ENCODE measurements at regions not wholly inside any gene's neighbourhood (a gene's known extent, or its start where the extent isn't known, plus 50 kb on each side); places are given as distances from the start of the nearest gene placed in this dataset.

- no peaks in the 10 kb centered on the region for H3K4me1 ChIP-seq (ENCODE audit: control insufficient read depth in 1 of 2, insufficient read depth in 2 of 2, low read length in 2 of 2)
- no peak overlapping the region for H2BK5ac ChIP-seq (ENCODE audit: low read depth, low read length, poor library complexity)
- no peak for DNase-seq
- no peak overlapping the region for H2AK5ac ChIP-seq (ENCODE audit: low read length)
- H4K91ac ChIP-seq (ENCODE audit: low read depth, low read length), result no peak overlapping the region
- H3K18ac ChIP-seq (ENCODE audit: low read length), result no peak overlapping the region
- H3K4me3 ChIP-seq (ENCODE audit: low read depth, low read length), result no peak overlapping the region
- no peaks in the 10 kb centered on the region for H3K27me3 ChIP-seq (ENCODE audit: insufficient read depth, low read length)
- peaks cover 2% of the 10 kb centered on the region for H3K9me3 ChIP-seq (ENCODE audit: insufficient read depth, low read depth, low read length)
- H3K79me1 ChIP-seq (ENCODE audit: low read length), result no peaks in the 10 kb centered on the region
- H4K8ac ChIP-seq (ENCODE audit: low read depth, low read length), result no peak overlapping the region
- no peak overlapping the region for H4K12ac ChIP-seq (ENCODE audit: low read depth, low read length)
- no peak overlapping the region for H2BK12ac ChIP-seq (ENCODE audit: low read length)
- H3K4me2 ChIP-seq (ENCODE audit: low read length), result no peak overlapping the region
- H3K14ac ChIP-seq (ENCODE audit: low read length), result no peak overlapping the region
- H3K23ac ChIP-seq (ENCODE audit: low read length), result no peak overlapping the region
- no peak overlapping the region for H3K4ac ChIP-seq (ENCODE audit: low read depth, low read length)
- no peak overlapping the region for H3K9ac ChIP-seq (ENCODE audit: low read length)
- no peaks in the 10 kb centered on the region for H3K79me2 ChIP-seq (ENCODE audit: control insufficient read depth, insufficient read depth, low read length, poor library complexity)
- H3K27ac ChIP-seq (ENCODE audit: low read depth, low read length), result no peak overlapping the region
- WGBS (ENCODE audit: extremely low coverage, insufficient coverage, insufficient read length), result no CpG with 5 or more reads among the region's 2 CpGs
- no peak overlapping the region for H2BK120ac ChIP-seq (ENCODE audit: insufficient read depth, low read length, poor library complexity)
- no peaks in the 10 kb centered on the region for H3K36me3 ChIP-seq (ENCODE audit: control insufficient read depth in 1 of 2, insufficient read depth in 2 of 2, low read length in 2 of 2)
- H2AFZ ChIP-seq (ENCODE audit: insufficient read depth, low read length, poor library complexity), result no peak overlapping the region
These were observed 93.7 kb upstream of the SGCG start for GRCh38 chr13:23086968-23087623.

DNA sequence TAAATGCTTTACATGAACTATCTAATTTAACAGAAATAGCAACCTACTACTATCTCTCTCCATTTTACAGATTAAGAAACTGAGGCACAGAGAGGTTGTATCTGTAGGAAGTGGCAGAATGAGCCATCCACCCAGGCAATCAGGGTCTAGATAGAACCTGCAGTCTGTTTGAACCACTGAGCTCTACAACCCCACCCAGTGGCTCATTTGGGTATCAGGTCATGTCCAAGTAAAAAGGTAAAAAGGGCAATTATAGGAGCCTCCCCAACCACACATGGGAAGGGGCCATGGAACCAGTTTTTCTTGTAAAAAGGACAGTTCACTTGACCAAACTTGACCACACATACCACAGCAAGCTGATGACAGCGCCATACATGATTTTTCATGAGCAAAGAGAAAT is 92.9 kb upstream of the SGCG start:
- no peak overlapping the region for H4K91ac ChIP-seq (ENCODE audit: low read depth, low read length)
- no peak overlapping the region for H2BK120ac ChIP-seq (ENCODE audit: insufficient read depth, low read length, poor library complexity)
- no peak overlapping the region for H2AFZ ChIP-seq (ENCODE audit: insufficient read depth, low read length, poor library complexity)
- no peak overlapping the region for H3K4me3 ChIP-seq (ENCODE audit: low read depth, low read length)
- H3K4me1 ChIP-seq (ENCODE audit: control insufficient read depth in 1 of 2, insufficient read depth in 2 of 2, low read length in 2 of 2), result no peaks in the 10 kb centered on the region
- H4K8ac ChIP-seq (ENCODE audit: low read depth, low read length), result no peak overlapping the region
- H2BK12ac ChIP-seq (ENCODE audit: low read length), result no peak overlapping the region
- H3K79me1 ChIP-seq (ENCODE audit: low read length), result no peaks in the 10 kb centered on the region
- no peak overlapping the region for H3K9ac ChIP-seq (ENCODE audit: low read length)
- no peak overlapping the region for H2BK5ac ChIP-seq (ENCODE audit: low read depth, low read length, poor library complexity)
- H3K36me3 ChIP-seq (ENCODE audit: control insufficient read depth in 1 of 2, insufficient read depth in 2 of 2, low read length in 2 of 2), result no peaks in the 10 kb centered on the region
- no CpG with 5 or more reads among the region's 1 CpG for WGBS (ENCODE audit: extremely low coverage, insufficient coverage, insufficient read length)
- H3K4me2 ChIP-seq (ENCODE audit: low read length), result no peak overlapping the region
- no peak overlapping the region for H2AK5ac ChIP-seq (ENCODE audit: low read length)
- H3K14ac ChIP-seq (ENCODE audit: low read length), result no peak overlapping the region
- H3K18ac ChIP-seq (ENCODE audit: low read length), result no peak overlapping the region
- peaks cover 2% of the 10 kb centered on the region for H3K9me3 ChIP-seq (ENCODE audit: insufficient read depth, low read depth, low read length)
- H3K23ac ChIP-seq (ENCODE audit: low read length), result no peak overlapping the region
- H3K27me3 ChIP-seq (ENCODE audit: insufficient read depth, low read length), result no peaks in the 10 kb centered on the region
- H3K79me2 ChIP-seq (ENCODE audit: control insufficient read depth, insufficient read depth, low read length, poor library complexity), result no peaks in the 10 kb centered on the region
- H4K12ac ChIP-seq (ENCODE audit: low read depth, low read length), result no peak overlapping the region
- H3K27ac ChIP-seq (ENCODE audit: low read depth, low read length), result no peak overlapping the region
- peak; percentile 5 to 58 for DNase-seq
- no peak overlapping the region for H3K4ac ChIP-seq (ENCODE audit: low read depth, low read length)

GRCh38 chr13:23098161-23098907 is 82.4 kb upstream of the SGCG start:
- no peaks in the 10 kb centered on the region for H3K79me1 ChIP-seq (ENCODE audit: low read length)
- H3K36me3 ChIP-seq (ENCODE audit: control insufficient read depth in 1 of 2, insufficient read depth in 2 of 2, low read length in 2 of 2), result no peaks in the 10 kb centered on the region
- no peak overlapping the region for H3K18ac ChIP-seq (ENCODE audit: low read length)
- H2BK12ac ChIP-seq (ENCODE audit: low read length), result no peak overlapping the region
- no peak overlapping the region for H2BK120ac ChIP-seq (ENCODE audit: insufficient read depth, low read length, poor library complexity)
- no peak overlapping the region for H3K27ac ChIP-seq (ENCODE audit: low read depth, low read length)
- no peak overlapping the region for H2AK5ac ChIP-seq (ENCODE audit: low read length)
- no CpG with 5 or more reads among the region's 7 CpGs for WGBS (ENCODE audit: extremely low coverage, insufficient coverage, insufficient read length)
- no peak overlapping the region for H3K4me2 ChIP-seq (ENCODE audit: low read length)
- no peak overlapping the region for H3K4ac ChIP-seq (ENCODE audit: low read depth, low read length)
- no peaks in the 10 kb centered on the region for H3K79me2 ChIP-seq (ENCODE audit: control insufficient read depth, insufficient read depth, low read length, poor library complexity)
- H4K12ac ChIP-seq (ENCODE audit: low read depth, low read length), result no peak overlapping the region
- H2BK5ac ChIP-seq (ENCODE audit: low read depth, low read length, poor library complexity), result no peak overlapping the region
- no peak overlapping the region for H4K8ac ChIP-seq (ENCODE audit: low read depth, low read length)
- H3K9ac ChIP-seq (ENCODE audit: low read length), result no peak overlapping the region
- no peak overlapping the region for H2AFZ ChIP-seq (ENCODE audit: insufficient read depth, low read length, poor library complexity)
- H3K4me3 ChIP-seq (ENCODE audit: low read depth, low read length), result no peak overlapping the region
- no peak overlapping the region for H4K91ac ChIP-seq (ENCODE audit: low read depth, low read length)
- H3K27me3 ChIP-seq (ENCODE audit: insufficient read depth, low read length), result no peaks in the 10 kb centered on the region
- peak overlapping the region; percentile 92 for H3K23ac ChIP-seq (ENCODE audit: low read length)
- no peak for DNase-seq
- no peak overlapping the region for H3K14ac ChIP-seq (ENCODE audit: low read length)
- peaks cover 4% of the 10 kb centered on the region for H3K9me3 ChIP-seq (ENCODE audit: insufficient read depth, low read depth, low read length)
- no peaks in the 10 kb centered on the region for H3K4me1 ChIP-seq (ENCODE audit: control insufficient read depth in 1 of 2, insufficient read depth in 2 of 2, low read length in 2 of 2)

DNA sequence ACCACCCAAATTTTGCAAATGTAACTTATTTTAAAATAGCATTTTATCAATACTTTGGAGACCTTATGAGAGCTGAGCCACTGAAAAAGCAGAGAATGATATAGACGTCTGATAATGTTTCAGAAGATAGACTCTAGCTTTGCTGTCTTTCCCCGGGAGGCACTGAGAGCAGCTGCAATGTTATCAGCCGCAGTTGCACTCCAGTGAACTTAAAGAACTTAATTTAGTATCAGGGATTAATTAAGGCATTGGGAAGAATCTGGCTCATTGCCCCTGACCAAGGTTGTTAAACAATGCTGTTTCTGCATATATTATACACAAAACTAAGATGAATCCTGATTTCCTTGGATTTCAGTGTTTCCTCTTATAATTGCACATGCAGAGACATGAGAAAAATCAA is 75.7 kb upstream of the SGCG start:
- no peak overlapping the region for H4K8ac ChIP-seq (ENCODE audit: low read depth, low read length)

More for the DNA sequence above, 75.7 kb upstream of the SGCG start:
- H3K4ac ChIP-seq (ENCODE audit: low read depth, low read length), result no peak overlapping the region
- H3K14ac ChIP-seq (ENCODE audit: low read length), result no peak overlapping the region
- H3K27ac ChIP-seq (ENCODE audit: low read depth, low read length), result no peak overlapping the region
- H2BK120ac ChIP-seq (ENCODE audit: insufficient read depth, low read length, poor library complexity), result no peak overlapping the region
- no peak overlapping the region for H3K23ac ChIP-seq (ENCODE audit: low read length)
- no peaks in the 10 kb centered on the region for H3K79me1 ChIP-seq (ENCODE audit: low read length)
- no peak overlapping the region for H2BK5ac ChIP-seq (ENCODE audit: low read depth, low read length, poor library complexity)
- no peak for DNase-seq
- H2AFZ ChIP-seq (ENCODE audit: insufficient read depth, low read length, poor library complexity), result no peak overlapping the region
- no peak overlapping the region for H3K9ac ChIP-seq (ENCODE audit: low read length)
- no peaks in the 10 kb centered on the region for H3K27me3 ChIP-seq (ENCODE audit: insufficient read depth, low read length)
- H3K9me3 ChIP-seq (ENCODE audit: insufficient read depth, low read depth, low read length), result peaks cover 4% of the 10 kb centered on the region
- no peak overlapping the region for H3K18ac ChIP-seq (ENCODE audit: low read length)
- H2BK12ac ChIP-seq (ENCODE audit: low read length), result no peak overlapping the region
- H2AK5ac ChIP-seq (ENCODE audit: low read length), result no peak overlapping the region
- H3K36me3 ChIP-seq (ENCODE audit: control insufficient read depth in 1 of 2, insufficient read depth in 2 of 2, low read length in 2 of 2), result no peaks in the 10 kb centered on the region
- H3K4me1 ChIP-seq (ENCODE audit: control insufficient read depth in 1 of 2, insufficient read depth in 2 of 2, low read length in 2 of 2), result no peaks in the 10 kb centered on the region
- no peak overlapping the region for H3K4me2 ChIP-seq (ENCODE audit: low read length)
- no peak overlapping the region for H3K4me3 ChIP-seq (ENCODE audit: low read depth, low read length)
- H4K91ac ChIP-seq (ENCODE audit: low read depth, low read length), result no peak overlapping the region
- no CpG with 5 or more reads among the region's 3 CpGs for WGBS (ENCODE audit: extremely low coverage, insufficient coverage, insufficient read length)
- no peak overlapping the region for H4K12ac ChIP-seq (ENCODE audit: low read depth, low read length)
- no peaks in the 10 kb centered on the region for H3K79me2 ChIP-seq (ENCODE audit: control insufficient read depth, insufficient read depth, low read length, poor library complexity)
